ENCODE measurements at regions not wholly inside any gene's neighbourhood (a gene's known extent, or its start where the extent isn't known, plus 50 kb on each side); places are given as distances from the start of the nearest gene placed in this dataset.

- TF ChIP-seq SUZ12 (IDR thresholded peaks at IDR 0.05; ENCODE audit: extremely low read depth, insufficient read depth, insufficient read length) (no peak), ZNF274 (IDR thresholded peaks at IDR 0.05; ENCODE audit: low read depth, low read length) (no peak)
Measured at GRCh38 chr16:10309271-10309932, 76.5 kb upstream of the ATF7IP2 start.

All from NT2/D1 (cell line).